SK-N-SH (cell line): ENCODE measurements at regions not wholly inside any gene's neighbourhood (a gene's known extent, or its start where the extent isn't known, plus 50 kb on each side); places are given as distances from the start of the nearest gene placed in this dataset.

Experiments used
- GATA2 ChIP-seq: sonication (generic); formaldehyde crosslinking; IDR thresholded peaks from 2 replicates; pipeline ENCODE4 v1.5.0; 2020; ENCODE audit warnings: mild to moderate bottlenecking, missing genetic modification reagents
- PBX3 ChIP-seq: IDR thresholded peaks from 2 replicates; pipeline ENCODE4; 2012
- YY1 ChIP-seq: IDR thresholded peaks from 2 replicates; pipeline ENCODE4 v1.4.0; 2012; ENCODE audit warnings: low read depth, mild to moderate bottlenecking
- TF ChIP-seq, protein P1 (sequence below): fragments of 150-350 bp; IDR thresholded peaks from 2 replicates; pipeline ENCODE4 v1.6.1; 2017; ENCODE audit warnings: antibody characterized with exemption, low read length, low read depth, borderline replicate concordance

DNA sequence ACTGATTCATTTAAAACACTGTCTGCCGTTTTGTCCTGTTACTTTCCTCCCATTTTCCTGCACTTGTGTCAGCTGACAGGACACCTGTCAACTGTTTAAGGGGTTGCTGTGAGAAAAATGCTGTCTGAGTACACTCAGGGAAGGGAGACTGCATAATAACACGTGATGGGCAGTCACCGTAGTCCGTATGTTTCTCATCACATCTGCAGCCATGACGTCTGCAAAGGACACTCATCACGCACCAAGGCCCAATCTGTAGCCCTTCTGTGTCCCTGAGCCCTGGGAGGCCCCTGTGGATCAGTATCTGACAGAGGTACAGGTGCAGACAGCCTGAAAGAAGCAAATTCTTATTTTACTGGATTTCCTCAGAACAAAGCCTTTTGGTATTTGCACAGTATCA, 396.3 kb downstream of the YTHDC2 start:
- TF ChIP-seq GATA2 (CRISPR knock-in tag) (no peak), YY1 (no peak), PBX3 (no peak)
- TF ChIP-seq, protein P1, sequence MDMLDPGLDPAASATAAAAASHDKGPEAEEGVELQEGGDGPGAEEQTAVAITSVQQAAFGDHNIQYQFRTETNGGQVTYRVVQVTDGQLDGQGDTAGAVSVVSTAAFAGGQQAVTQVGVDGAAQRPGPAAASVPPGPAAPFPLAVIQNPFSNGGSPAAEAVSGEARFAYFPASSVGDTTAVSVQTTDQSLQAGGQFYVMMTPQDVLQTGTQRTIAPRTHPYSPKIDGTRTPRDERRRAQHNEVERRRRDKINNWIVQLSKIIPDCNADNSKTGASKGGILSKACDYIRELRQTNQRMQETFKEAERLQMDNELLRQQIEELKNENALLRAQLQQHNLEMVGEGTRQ, result no peak
